ENCODE measurements at regions not wholly inside any gene's neighbourhood (a gene's known extent, or its start where the extent isn't known, plus 50 kb on each side); places are given as distances from the start of the nearest gene placed in this dataset.
A peak's percentile ranks its signal among the peaks of the same experiment; 100 is the strongest.

DNA sequence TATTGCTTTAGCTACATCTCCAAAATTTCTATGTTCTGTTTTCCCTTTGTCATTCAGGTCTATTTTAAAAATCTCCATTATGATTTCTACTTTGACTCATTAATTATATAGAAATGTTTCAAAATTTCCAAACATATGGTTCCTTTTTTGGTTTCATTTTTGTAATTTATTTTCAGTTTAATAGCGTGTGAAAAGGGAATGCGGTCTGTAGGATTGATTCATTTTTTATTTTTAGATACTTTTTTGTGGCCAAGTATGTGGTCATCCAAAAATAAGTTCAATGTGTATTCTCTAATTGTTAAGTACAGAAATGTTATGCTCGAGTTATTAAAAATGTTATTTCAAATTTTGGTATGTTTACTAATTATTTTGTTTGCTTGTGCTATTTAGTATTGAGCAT, 72.5 kb upstream of the ANKRD1 start:
- intact Hi-C loops (cut with micrococcal nuclease) = no loop called here
- H3K4me1 Mint-ChIP-seq = peaks cover 47% of the 10 kb centered on the region
- H3K27me3 Mint-ChIP-seq = no peaks in the 10 kb centered on the region
- ATAC-seq (ENCODE audit: low read depth) (no peak), DNase-seq (no peak)
- CTCF ChIA-PET = no interaction called here
- no peaks in the 10 kb centered on the region for H3K36me3 Mint-ChIP-seq (ENCODE audit: low read depth)
- TF ChIP-seq, protein P1, sequence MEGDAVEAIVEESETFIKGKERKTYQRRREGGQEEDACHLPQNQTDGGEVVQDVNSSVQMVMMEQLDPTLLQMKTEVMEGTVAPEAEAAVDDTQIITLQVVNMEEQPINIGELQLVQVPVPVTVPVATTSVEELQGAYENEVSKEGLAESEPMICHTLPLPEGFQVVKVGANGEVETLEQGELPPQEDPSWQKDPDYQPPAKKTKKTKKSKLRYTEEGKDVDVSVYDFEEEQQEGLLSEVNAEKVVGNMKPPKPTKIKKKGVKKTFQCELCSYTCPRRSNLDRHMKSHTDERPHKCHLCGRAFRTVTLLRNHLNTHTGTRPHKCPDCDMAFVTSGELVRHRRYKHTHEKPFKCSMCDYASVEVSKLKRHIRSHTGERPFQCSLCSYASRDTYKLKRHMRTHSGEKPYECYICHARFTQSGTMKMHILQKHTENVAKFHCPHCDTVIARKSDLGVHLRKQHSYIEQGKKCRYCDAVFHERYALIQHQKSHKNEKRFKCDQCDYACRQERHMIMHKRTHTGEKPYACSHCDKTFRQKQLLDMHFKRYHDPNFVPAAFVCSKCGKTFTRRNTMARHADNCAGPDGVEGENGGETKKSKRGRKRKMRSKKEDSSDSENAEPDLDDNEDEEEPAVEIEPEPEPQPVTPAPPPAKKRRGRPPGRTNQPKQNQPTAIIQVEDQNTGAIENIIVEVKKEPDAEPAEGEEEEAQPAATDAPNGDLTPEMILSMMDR (IDR thresholded peaks at IDR 0.05) = no peak
- POLR2A ChIA-PET = interaction anchor here (1.1 to 1.7 kb wide), 3 partner anchors 11 to 15 kb away, joined by 4 to 5 read pairs (median 5); no protein-coding TSS in a partner anchor
- H3K4me3 Mint-ChIP-seq = peak overlapping the region; percentile 5
- H3K9me3 Mint-ChIP-seq = no peaks in the 10 kb centered on the region
- H3K27ac Mint-ChIP-seq = peak overlapping the region; percentile 72

DNA sequence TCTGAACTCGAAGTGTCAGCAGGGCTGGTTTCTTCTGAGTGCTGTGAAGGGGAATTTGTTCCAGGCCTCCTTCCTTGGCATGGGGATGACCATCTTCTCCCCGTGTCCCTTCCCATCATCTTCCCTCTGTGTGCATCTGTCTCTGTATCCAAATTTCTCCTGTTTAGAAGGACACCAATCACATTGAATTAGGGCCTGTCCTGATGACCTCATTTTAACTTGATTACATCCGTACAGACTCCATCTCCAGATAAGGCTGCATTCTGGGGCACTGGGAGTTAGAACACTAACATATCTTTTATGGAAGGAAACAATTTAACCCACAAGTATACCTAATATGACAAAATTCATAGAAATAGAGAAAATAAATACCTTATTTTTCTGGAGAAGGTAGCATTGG, 76.8 kb upstream of the ANKRD1 start:
- TF ChIP-seq, protein P1 (IDR thresholded peaks at IDR 0.05) = no peak
- H3K27ac Mint-ChIP-seq = peak overlapping the region; percentile 35
- ChIA-PET CTCF (no interaction called here), POLR2A (no interaction called here)
- no peak overlapping the region for H3K4me3 Mint-ChIP-seq
- ATAC-seq (ENCODE audit: low read depth) (no peak), DNase-seq (no peak)
- H3K27me3 Mint-ChIP-seq = no peaks in the 10 kb centered on the region
- no peaks in the 10 kb centered on the region for H3K36me3 Mint-ChIP-seq (ENCODE audit: low read depth)
- intact Hi-C loops (cut with micrococcal nuclease) = loop anchor here (2.0 kb wide), 1 partner anchor 165 kb away; no protein-coding TSS in a partner anchor
- peaks cover 4% of the 10 kb centered on the region for H3K9me3 Mint-ChIP-seq
- peaks cover 71% of the 10 kb centered on the region for H3K4me1 Mint-ChIP-seq

DNA sequence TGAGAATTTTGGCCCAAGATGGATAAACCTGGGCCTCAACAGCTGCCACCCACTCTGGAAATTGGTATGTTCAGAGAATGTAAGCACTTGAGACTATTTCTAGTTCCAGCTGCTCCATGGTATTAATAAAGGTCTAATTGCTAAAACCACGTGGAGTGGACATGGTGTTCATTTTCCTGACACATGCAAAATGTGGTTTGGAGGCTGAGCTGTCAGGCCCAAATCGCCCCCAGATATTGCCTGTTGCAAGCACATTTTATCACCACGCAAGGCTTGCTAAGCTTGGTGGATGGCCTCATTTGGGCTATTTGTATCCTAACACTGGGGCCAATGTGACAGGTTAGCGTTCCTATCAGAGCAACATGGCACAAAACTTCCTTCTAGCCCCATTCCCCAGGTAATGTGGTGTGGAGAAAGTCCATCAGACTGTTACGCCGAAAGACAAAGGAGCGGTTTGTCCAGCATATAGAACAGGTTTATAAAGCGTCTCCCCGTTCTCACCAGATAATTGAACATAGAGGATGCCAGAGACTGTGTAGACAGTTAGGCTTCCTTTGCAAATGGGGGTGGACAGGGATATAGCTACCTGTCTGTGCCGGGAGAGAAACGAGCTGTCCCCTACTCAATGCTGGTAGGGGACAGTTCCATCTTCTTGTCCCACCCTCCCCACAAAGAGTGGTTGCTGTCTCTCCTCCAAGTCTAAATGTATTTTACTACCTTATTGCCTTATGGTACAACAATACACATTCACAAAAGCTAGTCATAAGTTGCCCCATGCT, 78.0 kb upstream of the ANKRD1 start:
- ATAC-seq (ENCODE audit: low read depth) = peak; percentile 33
- no peak for DNase-seq
- H3K27me3 Mint-ChIP-seq = no peaks in the 10 kb centered on the region
- peaks cover 4% of the 10 kb centered on the region for H3K9me3 Mint-ChIP-seq
- no peaks in the 10 kb centered on the region for H3K36me3 Mint-ChIP-seq (ENCODE audit: low read depth)
- intact Hi-C loops (cut with micrococcal nuclease) = loop anchor here (1.0 to 2.0 kb wide), 3 partner anchors 8 to 164 kb away; no protein-coding TSS in a partner anchor
- TF ChIP-seq, protein P1 (IDR thresholded peaks at IDR 0.05) = no peak
- POLR2A ChIA-PET = interaction anchor here (0.7 to 3.6 kb wide), 15 partner anchors 8 to 410 kb away, joined by 3 to 36 read pairs (median 4); partner anchors contain the start of gene PCGF5
- peak overlapping the region; percentile 93 for H3K27ac Mint-ChIP-seq
- CTCF ChIA-PET = interaction anchor here (1.3 to 3.1 kb wide), 4 partner anchors 10 to 252 kb away, joined by 4 to 21 read pairs (median 6); no protein-coding TSS in a partner anchor
- H3K4me3 Mint-ChIP-seq = peak overlapping the region; percentile 41
- H3K4me1 Mint-ChIP-seq = peaks cover 69% of the 10 kb centered on the region

DNA sequence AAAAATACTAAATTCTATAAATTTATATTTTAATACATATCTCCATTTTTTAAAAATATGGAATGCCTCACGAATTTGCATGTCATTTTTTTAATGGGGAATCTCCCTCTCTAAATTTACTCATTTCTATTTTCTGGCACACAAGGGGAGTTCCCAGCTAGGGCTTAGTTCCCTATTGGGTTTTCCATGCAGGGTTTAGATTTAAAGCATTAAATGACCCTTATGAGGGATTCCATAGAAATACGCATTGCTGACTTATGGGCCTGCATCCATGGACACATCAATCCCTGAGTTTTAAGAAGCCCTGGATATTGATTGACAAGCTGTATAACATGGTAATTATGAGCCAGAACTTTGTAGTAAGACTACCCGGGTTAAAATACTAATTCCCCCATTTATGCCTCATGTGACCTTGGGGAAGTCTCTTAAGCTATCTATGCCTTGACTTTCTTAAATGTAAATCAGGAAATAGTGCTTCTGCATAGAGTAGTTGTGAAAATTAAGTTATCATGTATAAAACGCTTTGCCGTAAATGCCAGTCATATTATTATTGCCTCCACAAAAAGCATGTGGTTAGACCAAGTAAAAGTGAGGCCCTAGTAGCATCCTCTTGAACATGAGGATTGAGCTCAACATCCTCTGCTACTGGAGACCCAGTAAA, 78.8 kb upstream of the ANKRD1 start:
- TF ChIP-seq, protein P1 (IDR thresholded peaks at IDR 0.05) = no peak
- H3K36me3 Mint-ChIP-seq (ENCODE audit: low read depth) = peaks cover 1% of the 10 kb centered on the region
- ATAC-seq (ENCODE audit: low read depth) = peak; percentile 80
- no peaks in the 10 kb centered on the region for H3K27me3 Mint-ChIP-seq
- intact Hi-C loops (cut with micrococcal nuclease) = loop anchor here (1.0 to 2.0 kb wide), 3 partner anchors 8 to 163 kb away; no protein-coding TSS in a partner anchor
- no peak for DNase-seq
- peaks cover 63% of the 10 kb centered on the region for H3K4me1 Mint-ChIP-seq
- ChIA-PET CTCF (interaction anchor here (0.6 to 3.1 kb wide), 6 partner anchors 11 to 252 kb away, joined by 3 to 21 read pairs (median 4); no protein-coding TSS in a partner anchor), POLR2A (interaction anchor here (0.7 to 3.6 kb wide), 14 partner anchors 8 to 409 kb away, joined by 3 to 36 read pairs (median 4); partner anchors contain the start of gene PCGF5)
- H3K9me3 Mint-ChIP-seq = peaks cover 4% of the 10 kb centered on the region
- peak overlapping the region; percentile 56 for H3K4me3 Mint-ChIP-seq
- peak overlapping the region; percentile 93 for H3K27ac Mint-ChIP-seq

Data from activated B cell treated with CpG ODN at 0.5 μM for 24 hours (primary cell).